ENCODE measurements at regions not wholly inside any gene's neighbourhood (a gene's known extent, or its start where the extent isn't known, plus 50 kb on each side); places are given as distances from the start of the nearest gene placed in this dataset.
"Not testable (repeated sequence)": the region's sequence is repeated elsewhere in the genome, so short reads cannot be mapped to it uniquely, and the experiment has no call there.

GRCh38 chr13:67619351-67619994 is 389.3 kb upstream of the PCDH9 start:
- no peak for DNase-seq

DNA sequence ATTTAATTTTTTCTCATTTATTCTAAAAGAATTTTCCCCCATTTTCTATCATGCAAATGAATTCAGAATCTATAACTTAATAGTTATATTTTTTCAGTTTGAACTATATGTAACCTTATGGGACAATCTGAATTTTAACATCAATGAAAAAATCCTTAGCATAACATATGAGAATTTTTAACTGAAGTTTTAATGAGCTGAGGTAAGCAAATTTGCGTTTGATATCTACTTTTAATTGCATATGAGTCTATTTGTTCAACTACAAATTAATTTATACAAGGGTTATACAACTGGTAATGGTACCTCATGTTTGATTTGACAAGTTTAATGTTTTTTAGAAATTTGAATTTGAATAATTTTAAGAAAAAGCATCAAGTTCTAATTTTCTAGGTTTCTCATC is 384.4 kb upstream of the PCDH9 start:
- DNase-seq: no peak

GRCh38 chr13:67614013-67614412 is 383.9 kb upstream of the PCDH9 start:
- DNase-seq: no peak

- no peak for DNase-seq
Observed at GRCh38 chr13:67588607-67589006, 358.5 kb upstream of the PCDH9 start.

DNA sequence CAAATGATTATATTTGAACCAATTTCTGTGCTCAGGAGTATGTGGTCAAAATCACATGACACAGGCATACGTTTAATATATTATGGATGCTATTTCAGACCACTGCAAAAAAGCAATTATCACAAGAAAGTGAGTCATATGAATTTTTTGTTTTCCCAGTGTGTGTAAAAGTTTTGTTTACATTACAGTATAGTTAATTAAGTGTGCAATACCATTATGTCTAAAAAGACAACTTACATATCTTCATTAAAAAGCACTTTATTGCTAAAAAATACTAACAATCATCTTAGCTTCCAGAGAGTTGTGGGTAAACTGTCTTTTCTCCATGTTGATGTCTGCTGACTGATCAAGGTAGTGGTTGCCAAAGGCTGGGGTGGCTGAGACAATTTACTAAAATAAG is 347.2 kb upstream of the PCDH9 start:
- DNase-seq: no peak

DNA sequence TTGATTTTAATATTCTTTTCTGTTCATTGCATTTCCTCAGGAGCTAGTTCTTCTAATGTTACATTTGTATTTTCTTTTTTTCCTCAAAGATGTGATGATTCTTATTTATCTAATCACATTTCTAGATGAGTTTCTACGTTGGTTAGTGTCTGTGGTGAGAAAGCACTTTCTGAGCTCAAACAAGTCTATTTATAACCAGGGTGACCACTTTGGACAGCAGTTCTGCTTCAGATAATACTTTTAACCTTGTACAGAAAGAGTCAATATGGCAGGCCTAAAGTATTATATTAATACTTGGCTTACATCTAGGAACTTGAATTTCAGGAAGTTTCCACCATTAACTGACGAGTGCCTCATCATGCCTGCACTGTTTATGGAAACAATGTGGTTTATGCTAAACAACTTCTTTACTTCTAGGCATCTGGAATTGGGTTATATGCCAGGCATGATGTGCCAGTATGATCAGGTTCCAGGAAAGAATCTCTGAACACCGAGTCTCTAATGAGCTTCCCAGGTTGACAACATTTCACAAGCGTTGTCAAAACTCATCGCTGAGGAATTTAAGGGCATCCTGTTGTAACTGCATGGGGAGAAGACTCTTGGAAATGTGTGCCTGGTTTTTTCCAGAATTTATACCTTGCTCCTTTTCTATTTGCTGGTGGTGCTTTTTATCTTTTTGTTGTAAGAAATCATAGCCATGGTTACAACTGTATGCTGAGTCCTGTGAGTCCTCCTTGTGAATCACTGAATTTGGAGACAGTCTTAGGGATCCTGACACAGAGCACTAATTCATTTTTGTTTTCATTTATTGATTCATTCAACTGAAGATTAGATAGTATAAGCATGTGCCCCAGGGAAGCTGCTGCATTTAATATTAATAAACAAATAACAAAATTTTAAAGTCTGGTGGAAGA is 344.4 kb upstream of the PCDH9 start:
- DNase-seq: no peak

GRCh38 chr13:67568205-67568604 is 338.1 kb upstream of the PCDH9 start:
- no peak for DNase-seq

DNA sequence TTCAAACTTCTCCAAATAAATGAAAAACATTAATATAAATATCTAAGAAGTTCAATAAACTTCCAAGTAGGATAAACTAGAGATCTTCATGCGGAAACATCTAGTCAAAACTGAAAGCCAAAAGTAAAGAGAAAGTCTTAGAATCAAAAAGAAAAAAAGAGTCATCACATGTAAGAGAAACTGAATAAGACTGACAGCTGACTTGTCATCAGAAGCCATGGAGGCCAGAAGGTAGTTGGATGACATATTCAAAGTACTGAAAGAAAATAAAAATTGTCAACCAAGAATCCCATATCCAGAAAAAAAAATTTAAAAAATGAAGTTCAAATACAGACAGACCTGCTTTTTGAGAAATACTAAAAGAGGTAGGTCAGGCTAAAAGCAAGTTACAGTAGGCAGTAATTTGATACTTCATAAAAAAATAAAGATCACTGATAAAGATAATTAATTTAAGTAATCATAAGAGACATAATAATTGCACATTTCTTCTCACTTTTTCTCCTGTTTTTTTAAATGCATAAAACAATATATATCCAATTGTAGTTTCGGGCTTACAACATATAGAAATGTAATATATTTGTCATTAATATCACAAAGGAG is 327.6 kb upstream of the PCDH9 start:
- no peak for DNase-seq

- DNase-seq: no peak
Observed at GRCh38 chr13:67557118-67557517, 327.0 kb upstream of the PCDH9 start.

DNA sequence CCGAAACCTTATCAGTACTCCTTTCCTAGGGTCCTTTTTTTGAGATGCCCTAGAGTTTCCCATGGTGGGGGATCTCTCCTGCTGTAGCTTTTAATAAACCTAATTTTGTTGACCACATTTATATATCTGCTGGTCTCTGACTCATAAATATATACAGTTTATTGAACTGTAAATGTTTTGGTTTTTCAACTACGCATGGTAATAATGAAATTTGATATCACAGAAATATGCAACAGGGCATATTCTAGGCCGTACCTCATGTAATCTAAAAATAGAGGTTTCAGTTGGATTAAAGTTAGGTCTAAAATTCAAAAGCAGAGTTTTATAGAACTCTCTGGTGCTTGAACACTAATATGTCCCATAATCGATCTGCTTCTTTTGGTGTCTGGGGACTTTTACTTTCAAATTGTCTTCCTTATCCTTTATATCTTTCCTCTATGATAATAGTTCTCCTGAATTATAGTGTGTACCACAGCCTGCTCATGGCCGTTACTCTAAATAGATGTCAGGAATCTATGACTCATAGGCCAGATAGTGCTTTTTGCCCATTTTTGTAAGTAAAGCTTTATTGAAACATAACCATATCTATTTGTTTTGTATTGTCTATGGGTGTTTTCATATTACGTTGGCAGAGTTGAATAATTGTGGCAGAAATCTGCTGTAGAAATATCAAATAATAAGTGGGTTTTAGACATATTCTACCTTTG is 324.8 kb upstream of the PCDH9 start:
- no peak for DNase-seq

DNA sequence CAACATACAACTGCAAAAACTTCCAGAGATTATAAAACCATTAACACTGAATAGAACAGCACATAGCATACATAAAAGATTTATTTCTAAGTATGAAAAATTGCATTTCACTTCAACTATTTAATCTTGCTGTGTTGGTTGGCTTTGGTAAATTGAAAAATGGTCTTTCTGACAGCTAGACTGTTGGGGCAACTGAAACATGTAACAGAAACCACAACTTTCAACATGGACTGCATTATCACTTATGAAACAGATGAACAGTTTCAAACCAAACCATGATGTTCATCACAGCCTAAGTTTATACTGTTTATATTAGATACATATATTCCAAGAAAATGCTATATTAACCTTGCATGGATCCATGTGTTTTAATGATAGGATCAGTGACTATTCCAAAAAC is 324.1 kb upstream of the PCDH9 start:
- no peak for DNase-seq

DNA sequence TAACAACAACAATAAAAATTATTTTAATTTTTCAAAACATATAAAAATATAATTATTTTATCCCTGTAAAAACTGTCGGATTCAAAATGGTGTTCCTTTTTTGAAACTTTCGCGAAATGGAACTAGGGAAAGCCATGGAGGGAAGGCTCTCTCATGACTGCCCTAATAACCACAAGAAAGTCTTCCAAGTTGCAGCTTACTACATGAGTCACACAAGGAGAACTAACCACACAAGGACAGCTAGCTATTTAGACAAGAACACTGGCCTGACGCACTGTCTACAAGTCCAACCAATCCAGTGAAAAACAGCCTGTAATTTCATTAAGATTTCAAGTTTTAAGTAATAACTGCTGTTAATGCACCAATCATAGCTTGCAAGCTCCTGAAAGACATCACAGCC is 319.2 kb upstream of the PCDH9 start:
- DNase-seq: no peak

GRCh38 chr13:67538906-67539305 is 308.8 kb upstream of the PCDH9 start:
- DNase-seq: no peak

GRCh38 chr13:67520886-67521285 is 290.8 kb upstream of the PCDH9 start:
- no peak for DNase-seq

GRCh38 chr13:67519356-67519755 is 289.2 kb upstream of the PCDH9 start:
- DNase-seq: no peak

DNA sequence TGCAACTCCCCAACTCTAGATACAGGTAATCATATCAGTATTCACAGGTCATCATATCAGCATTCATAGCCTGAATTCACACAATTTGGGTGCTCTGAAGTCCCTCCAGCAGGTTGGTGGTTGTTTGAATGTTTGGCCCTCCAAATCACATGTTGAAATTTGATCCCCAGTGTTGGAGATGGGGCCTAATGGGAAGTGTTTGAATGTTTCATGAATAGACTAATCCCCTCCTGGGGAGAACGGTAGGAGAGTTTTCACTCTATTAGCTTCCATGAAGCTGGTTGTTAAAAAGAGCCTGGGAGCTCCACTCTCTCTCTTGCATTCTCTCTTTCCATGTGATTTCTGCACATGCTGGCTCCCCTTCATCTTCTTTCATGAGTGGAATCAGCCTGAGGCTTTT is 288.6 kb upstream of the PCDH9 start:
- DNase-seq: no peak

- DNase-seq: no peak
Observed at GRCh38 chr13:67515895-67516294, 285.8 kb upstream of the PCDH9 start.

DNA sequence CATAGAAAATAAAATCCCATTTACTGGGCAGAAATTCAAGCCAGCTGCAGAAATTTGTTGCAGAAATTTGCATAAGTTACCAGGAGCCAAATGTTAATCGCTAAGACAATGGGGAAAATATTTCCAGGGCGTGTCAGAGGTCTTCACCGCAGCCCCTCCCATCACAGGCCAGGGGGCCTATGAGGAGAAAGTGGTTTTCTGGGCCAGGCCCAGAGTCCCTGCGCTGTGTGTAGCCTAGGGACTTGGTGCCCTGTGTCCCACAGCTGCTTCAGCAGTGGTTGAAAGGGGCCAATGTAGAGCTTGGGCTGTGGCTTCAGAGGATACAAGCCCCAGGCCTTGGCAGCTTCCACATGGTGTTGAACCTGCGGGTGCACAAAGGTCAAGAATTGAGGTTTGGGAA is 278.9 kb upstream of the PCDH9 start:
- DNase-seq: no peak

- not testable (repeated sequence) for DNase-seq
Observed at GRCh38 chr13:67508275-67508674, 278.1 kb upstream of the PCDH9 start.

- no peak for DNase-seq
Observed at GRCh38 chr13:67506407-67506806, 276.3 kb upstream of the PCDH9 start.

DNA sequence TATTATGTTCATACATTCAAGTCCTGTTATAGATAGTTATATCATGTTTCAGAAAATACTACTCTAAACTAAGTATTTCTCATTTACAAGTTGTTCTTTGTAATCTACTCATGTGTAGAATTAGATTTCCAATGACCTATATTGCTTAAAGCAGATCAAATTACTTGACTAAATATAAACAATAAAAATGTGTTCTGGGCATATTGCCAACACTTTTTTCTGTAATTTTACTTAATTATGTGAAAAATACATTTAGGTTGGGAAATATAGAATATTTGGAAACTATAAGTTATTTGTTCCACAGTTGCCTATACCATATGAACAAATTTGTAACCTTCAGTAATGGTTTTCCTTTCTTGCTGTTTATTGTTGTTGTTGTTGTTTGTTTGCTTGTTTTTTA is 275.2 kb upstream of the PCDH9 start:
- no peak for DNase-seq

DNA sequence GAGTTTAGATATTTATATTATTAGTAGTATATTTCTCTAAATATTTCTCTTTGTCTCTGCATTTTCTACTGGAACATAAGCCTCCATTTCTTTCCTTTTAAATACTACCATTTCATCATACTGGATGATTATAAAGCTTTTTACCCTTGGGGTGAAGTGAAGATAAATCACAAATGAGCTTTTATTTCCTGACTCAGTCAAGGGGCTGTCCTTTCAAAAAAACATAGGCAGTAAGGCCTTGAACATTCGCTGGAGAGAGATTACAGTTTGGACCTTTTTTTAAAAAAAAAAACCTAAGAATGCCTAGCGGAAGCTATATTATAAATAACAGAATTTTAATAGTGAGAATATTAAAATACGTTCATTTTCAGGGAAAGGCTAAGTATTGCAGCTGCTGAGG is 268.8 kb upstream of the PCDH9 start:
- no peak for DNase-seq

- DNase-seq: no peak
Observed at GRCh38 chr13:67493835-67494234, 263.7 kb upstream of the PCDH9 start.

DNA sequence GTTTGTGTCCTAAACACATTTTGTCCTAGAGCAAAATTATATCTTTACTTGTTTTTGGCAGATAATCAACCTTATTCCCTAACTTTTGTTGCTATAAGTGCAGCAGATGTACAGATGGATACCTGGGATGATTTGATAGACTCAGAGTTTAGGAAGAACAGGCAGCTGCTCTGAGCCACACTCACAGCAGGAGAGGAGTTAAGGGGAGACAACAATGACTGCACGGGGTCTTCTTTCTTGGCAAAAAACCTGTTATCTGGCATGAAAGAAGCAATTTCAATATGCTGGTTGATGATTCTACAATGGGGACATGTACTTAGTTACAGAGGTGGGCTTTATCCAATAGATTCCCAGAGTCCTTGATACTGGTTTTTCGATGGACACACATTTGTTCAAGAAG is 258.9 kb upstream of the PCDH9 start:
- no peak for DNase-seq
